GM19455 (cell line): ENCODE measurements at regions not wholly inside any gene's neighbourhood (a gene's known extent, or its start where the extent isn't known, plus 50 kb on each side); places are given as distances from the start of the nearest gene placed in this dataset.

Experiments used
- ATAC-seq: cut with Tn5 transposase; IDR thresholded peaks from one replicate; pipeline ENCODE4 v1.9.1; 2021; ENCODE audit not compliant: unreplicated experiment

DNA sequence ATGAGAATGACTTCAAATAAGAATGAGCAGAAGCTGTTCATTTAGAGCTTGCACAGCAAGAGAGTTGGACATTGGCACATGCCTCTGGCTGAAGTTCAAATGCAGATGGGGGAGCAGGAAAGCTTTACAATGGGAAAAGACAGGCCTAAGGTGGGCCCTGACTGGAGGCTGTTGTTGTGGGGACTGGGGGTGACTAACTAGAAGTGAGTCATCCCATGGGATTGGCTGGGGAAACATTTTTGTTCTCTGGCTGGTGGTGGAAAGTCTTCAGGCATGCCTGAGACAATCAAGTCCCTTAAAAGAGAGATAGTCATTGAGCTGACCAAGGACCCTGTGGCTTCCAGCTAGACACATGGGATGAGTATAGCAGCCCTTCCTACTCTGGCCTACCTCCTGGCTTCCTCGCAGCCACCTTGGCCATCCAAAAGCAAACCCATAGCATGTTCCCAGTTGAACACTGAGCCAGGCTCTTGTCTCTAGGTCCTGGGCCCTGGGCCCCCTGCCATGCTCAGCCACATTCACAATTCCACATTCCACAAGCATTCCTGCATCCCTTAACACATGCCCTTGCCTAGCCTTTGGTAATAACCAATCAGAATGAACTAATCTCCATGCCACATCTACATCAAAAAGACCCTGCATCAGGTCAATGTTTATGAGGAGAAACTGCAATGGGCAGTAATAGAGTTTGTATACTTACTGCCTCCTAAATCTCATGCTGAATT lies 873.4 kb downstream of the NLGN4Y start:
- ATAC-seq, result no peak

DNA sequence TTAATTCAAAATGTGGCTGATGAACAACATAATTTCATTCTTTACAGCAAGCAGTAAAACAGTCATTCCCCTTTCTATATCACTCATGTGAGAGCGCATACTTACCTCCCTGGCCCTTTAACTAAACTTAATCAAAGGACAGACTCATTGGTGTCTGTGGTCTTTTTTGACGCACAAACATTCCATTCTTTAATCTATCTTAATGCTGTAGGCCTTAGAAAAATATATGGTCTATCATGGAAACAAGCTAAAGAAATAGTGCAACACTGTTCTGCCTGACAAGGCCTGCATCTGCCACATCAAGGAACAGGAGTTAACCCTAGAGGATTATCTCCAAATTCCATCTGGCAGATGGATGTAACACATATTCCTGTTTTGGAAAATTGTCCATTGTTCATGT lies 878.1 kb downstream of the NLGN4Y start:
- ATAC-seq, result no peak

DNA sequence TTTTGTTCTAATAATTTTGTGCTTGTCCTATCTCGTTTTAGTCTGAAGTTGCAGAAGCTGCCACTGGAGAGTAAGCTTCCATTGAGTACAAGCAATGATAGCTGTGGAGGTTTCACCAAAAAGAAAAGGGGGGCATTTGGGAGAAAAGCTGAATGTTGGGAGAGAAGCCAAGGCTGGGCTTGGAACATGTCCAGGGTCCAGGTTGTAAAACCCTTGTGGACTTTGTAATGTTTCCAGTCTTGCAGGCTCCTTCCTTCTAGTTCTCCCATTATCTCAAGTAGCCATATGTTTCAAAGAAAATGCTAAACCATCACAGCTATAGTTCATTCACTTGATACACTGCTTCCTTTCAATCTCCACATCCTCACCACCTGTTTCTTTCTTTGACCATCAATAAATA lies 880.2 kb downstream of the NLGN4Y start:
- ATAC-seq, result no peak

DNA sequence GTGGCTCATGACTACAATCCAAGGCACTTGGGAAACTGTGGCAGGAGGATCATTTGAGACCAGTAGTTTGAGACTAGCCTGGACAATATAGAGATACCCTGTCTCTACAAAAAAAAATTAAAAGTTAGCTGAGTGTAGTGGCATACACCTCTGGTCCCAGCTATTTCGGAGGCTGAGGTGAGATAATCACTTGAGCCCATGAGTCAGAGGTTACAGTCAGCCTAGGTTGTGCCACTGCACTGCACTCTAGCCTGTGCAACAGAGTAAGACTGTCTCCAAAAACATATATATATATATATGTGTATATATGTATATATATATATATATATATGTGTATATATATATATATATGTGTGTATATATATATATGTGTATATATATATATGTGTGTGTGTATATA lies 890.8 kb downstream of the NLGN4Y start:
- no peak for ATAC-seq

DNA sequence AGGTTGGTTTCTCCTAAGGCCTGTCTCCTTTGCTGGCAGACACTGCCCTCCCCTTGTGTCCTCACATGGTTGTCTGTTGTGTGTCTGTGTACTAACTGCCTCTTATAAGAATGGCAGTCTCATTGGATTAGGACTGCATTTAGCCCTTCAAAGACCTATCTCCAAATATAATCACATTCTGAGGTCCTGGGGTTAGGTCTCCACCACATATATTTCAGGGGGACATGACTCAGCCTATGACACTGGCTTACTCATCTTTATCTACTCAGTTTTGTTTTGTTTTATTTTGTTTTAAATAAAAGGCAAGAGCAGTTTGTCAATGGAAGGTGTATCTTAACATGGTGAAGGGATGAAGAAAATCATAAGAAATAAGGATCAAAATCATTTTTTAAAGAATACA lies 894.3 kb downstream of the NLGN4Y start:
- ATAC-seq, result no peak

DNA sequence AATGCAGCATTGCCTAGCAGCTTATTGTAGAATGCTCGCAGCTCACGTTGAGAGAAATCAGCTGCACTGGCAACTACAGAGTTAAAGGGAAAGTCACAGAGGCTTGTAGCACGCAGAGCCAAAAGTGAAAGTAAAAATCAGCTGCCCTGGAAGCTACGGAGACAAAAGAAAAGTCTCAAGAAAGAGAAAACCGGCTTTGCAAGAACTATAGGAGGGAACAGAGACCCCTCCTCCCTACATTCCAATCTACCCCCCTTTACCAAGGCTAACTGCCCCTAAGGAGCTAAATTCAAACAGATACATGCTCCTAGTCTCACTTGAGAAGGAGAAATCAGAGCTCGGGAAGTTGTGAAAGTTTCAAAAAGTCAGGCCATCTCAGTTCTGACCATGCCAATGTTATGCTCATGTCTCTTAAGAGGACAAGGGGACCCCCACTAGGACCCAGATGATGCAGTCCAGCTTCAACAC lies 900.4 kb downstream of the NLGN4Y start:
- no peak for ATAC-seq

DNA sequence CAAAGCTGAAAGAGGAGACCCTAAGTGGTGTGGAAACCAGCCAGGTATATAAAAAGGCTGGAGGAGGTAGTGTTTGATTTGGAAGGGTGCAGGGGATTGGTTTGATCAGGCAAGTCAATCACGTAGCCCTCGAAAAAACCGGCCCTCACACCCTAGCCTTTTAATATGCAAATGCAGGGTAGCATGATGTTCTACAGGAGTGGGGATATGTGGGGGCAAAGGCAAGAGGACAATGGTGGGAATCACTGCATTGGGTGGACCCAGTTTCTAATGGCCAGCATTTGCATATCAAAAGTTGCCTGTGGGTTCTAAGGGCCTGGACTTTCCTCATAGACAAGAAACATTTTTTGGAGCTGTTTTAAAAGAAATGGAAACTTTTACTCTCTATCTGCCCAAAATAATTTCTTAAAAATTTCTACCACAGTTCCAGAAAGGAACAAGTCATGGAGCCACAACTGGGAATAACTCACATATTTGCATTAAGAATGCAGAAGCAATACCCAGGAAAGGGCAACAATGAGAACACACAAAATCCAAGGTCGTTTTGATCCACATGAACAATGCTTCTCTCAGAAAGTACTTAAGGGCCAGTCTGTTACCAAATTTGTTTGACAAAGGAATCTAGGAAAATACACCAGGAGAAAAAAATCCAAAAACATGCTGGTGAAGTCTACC lies 915.8 kb downstream of the NLGN4Y start:
- ATAC-seq, result no peak

DNA sequence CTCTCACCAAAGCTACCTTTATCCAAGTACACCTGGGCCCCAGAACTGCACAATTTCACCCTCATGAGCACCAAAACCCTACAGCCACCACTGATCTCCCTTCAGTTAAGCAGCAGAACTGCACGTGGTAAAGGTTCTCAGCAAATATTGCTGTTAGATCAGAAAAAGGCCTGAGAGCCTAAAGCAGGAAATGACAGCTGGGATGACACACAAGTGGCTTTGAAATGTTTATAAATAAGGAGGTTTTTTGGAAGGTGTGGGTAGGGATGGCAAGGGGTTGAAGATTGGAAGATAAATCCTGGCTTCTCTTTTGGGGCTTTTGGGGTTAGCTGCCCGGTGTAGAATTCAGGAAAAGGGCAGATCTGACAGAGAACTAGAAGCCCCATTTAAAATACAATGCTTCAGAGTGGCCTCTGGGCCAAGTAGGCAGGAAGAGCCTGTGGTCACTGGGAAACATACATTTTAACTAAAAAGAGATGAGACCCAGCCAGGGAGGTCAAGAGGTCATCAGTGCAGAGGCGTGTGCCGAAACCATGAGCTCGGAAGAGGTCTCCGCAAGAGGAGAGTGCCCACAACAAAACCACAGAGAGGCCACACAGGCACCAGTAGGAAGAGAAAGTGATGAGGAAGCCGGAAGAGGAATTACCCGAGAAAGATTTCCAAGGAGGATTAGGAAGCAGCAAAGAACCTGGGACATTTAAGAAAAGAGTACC lies 916.5 kb downstream of the NLGN4Y start:
- no peak for ATAC-seq

DNA sequence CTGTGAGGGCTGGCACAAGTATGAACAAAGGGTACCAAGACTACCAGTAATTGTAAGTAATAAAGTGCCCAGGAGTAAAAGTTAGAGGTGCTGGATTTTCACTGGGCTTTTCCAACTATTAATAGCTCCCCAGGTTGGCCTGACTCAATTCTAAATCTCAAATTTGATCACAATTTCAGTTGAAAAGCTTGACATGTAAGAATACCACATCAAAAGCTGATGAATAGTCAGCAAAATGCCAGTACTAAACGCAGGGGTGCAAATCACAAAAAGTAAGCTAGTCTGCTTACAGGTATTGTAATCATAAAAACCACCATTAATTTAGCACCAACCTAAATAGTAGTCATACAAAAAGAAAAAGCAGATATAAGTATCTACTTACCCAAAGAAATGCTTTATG lies 917.5 kb downstream of the NLGN4Y start:
- no peak for ATAC-seq

DNA sequence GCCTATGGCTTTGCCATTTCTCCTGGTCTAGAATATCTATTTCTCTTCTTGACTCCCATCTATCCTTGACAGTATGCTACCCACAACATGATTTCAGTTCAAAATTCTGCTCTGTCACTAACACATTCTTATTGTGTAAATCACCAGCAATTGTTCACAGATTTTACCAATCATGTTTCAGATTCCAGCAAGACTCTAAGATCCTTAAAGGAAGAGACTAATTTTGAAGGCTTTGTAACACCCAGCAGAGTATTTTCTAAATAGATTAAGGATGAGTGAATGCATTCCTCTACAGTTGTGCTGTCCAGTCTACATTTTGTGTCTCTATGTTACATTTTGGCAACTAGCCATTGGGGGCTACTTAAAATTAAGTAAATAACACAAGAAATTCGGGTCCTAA lies 921.5 kb downstream of the NLGN4Y start:
- ATAC-seq, result no peak

DNA sequence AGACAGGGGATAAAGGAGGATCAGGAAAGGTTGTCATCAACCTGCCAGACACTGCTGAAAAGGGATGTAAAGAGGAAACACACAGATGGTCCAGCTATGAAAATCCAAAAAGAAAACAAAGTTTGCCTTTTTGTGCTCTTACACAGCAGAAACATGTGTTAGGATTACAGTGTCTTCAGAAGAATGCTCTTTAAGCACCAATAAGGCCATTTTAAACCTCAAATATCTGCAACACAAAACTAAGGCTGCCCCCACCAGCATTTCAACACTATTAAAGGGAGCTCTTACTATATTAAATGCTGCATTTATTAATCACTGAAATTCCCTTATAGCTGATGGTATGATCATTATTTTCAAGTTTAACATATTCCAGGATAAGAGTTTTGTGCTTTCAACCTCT lies 922.5 kb downstream of the NLGN4Y start:
- ATAC-seq, result no peak

DNA sequence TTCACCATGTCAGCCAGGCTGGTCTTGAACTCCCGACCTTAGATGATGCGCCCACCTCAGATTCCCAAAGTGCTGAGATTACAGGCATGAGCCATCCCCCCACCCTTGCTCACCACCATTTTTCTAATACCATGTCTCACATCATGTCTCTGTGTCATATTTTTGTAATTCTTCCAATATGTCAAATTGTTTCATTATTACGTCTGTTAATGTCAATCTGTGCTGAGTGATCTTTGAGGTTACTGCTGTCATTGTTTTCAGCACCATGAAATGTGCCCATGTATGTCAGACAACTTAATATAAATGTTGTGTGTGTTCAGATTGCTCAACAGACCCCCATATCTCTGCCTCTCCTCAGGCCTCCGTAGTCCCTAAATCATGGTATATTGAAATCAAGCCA lies 923.6 kb downstream of the NLGN4Y start:
- ATAC-seq, result no peak

DNA sequence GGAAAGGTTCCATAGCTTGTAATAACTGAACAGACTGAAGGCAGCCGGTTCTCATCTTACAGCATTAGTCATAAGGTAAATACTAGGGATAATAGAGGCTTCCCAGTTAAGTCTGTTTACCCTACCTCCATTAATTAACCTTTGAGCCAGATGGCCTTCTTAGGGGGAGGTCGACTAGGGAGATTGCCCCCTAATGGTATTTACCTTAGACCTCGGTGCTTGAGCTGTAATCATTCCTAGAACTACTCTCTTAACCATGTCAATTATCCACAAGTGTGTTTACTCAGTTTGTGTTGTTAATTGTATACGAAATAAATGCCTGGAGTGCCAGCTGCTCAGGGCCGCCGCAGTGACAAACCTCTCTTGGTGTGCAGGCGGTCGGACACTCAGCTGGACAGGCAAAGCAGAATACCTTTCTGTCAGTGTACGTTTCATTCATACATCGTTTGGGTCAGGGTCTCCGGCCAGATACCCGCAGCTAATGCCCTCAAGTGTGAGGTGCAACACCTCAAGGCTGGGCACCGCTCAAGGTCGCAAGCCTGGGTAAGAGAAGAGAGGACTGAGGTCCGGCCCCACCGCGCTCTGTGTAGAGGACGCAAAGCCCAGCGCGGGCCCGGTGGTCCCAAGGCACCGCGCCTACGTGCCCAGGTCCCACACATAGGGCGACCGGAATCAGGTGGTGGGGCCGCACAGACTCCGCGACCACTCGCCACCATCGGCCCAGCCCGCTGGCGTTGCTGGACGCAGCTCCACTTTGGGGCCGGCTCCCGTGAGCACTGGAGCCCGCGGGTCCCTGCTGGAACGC lies 931.0 kb downstream of the NLGN4Y start:
- ATAC-seq, result no peak

DNA sequence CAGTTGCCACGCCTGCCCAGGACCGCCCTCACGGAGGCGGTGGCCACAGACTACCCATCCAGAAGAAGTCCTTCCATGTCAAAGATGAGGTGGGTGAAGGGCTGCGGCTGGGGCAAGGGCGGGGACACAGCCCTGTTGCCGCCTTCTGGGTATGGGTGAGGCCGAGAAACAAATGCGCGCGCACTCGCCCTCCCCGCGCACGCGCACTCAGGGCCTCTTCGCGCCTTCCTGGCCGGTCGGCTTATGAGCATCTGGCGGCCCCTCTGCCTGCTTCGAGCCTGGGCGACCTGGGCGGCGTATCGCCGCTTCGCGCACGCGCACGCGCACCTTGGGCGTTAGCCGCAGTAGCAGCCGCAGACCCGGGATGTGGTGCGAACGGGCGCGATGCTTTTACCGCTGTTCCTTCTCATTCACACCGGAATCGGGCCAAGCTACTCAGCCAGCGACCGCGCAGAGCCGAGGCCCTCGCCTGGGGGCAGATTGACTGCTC lies 931.7 kb downstream of the NLGN4Y start:
- no peak for ATAC-seq

DNA sequence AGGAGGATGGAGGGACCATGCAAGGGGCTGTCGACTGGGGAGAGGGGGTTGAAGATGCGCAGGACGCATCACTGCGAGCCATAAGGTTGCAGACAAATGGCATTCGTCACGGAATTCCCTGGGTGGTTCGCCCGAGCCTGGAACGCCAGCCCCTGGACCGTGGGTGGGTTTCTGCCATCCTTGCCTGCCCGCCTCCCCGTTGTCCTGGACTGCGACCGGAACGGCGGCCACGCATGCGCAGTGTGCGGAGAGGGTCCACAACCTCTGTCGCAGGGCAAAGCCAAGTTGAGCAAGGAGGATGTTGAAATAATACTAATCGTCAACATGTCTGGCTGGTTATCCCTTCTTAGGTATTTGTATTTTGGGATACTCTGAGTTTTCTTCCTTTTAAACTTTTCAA lies 932.2 kb downstream of the NLGN4Y start:
- no peak for ATAC-seq

DNA sequence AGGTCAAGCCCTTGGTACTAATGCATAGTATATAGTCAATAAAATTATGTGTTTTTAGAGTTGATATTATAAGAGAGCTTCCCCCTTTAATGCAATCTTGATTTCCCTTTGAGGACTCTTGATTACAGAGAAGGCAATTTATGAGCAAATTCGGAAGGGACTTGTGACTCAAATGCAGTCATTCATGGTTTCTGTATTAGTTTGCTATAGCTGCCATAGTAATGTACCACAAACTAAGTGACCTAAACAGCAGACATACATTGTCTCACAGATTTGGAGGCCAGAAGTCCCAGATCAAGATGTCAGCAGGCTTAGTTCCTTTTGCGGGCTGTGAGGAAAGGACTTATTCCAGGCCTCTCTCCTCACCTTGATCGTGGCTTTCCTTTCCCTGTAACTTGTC lies 933.4 kb downstream of the NLGN4Y start:
- no peak for ATAC-seq

DNA sequence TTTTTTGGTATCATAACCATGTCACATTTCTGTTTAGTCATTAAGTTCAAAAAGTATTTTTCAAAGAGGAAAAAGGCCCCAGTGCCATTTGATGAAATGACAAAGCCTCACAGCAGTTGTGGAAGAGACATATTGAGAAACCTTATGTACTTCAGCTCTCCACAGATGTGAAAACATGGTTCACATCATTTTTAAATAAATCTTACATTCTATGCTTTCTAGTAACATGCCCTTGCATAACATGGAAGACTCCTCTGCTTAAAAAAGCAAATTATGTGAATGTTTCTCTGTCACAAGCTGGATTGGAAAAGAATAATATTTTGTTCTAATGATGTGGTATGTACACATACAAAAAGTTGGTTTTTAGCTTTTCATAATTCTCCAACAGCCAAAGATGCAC lies 934.1 kb downstream of the NLGN4Y start:
- no peak for ATAC-seq

DNA sequence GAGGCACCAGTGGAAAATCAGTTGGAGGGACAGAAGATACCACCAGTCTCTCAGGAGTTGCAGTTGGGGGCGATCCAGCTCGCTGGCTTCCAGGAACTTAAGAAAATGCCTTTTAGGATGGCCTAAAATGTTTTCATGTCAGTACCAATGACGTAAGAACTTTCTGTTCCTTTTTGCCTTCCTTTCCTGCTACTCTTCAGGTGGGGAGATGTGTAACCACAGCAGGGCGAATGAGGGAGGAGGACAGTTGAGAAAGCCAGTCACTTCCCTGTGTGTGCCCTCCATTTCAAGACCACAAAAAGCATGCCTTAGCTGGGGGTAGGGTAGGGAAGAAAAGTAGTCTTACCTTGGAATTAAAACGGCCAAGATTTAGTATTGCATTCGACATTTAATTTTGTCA lies 941.6 kb downstream of the NLGN4Y start:
- no peak for ATAC-seq

DNA sequence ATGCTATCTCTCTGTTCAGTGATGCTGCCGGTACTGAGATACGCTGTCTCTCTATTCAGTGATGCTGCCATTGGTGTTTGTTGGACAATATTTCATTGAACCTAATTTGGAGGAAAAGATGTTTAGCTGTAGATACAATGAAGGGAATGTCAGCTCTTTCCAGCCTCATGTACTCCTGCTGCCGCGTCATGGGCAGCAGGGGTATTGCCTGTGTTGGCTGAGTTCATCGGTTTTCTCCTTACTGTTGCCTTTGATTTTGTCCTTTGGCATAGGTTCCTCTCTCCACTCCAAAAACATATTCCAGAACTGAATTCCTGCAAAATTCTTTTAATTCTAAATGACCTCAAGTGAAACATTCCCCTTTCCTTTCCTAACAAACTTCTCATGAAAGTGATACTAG lies 942.6 kb downstream of the NLGN4Y start:
- no peak for ATAC-seq

DNA sequence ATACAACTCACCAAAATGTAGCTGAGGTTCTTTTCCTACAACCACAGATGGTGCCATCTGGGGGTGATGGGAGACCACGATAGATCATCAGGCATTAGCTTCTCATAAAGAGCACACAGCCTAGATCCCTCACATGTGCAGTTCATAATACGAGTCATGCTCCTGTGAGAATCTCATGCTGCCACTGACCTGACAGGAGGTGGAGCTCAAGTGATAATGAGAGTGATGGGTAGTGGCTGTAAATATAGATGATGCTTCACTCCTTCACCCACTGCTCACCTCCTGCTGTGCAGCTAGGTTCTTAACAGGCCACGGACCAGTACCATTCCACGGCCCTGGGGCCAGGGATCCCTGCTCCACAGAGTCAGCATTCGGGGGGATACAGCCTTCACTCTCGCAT lies 943.8 kb downstream of the NLGN4Y start:
- ATAC-seq, result no peak

DNA sequence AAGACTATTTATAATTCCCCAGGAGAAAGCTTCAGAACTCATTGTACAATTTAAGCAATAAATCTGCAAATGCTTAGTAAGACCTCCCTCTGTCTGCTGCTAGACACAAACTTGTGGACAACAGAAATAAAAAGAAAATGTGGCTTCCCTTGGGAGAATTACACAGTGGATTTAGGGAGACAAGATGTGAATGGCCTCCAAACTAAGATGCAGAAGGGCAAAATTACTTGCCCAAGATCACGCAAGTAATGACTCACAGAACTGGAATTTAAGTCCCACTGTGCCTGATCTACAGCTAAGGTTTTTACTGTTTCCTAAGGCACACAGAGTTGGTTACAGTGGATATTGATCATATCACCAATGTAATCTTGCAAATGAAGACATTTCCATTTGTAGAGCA lies 947.0 kb downstream of the NLGN4Y start:
- ATAC-seq, result no peak
